ENCODE measurements at regions not wholly inside any gene's neighbourhood (a gene's known extent, or its start where the extent isn't known, plus 50 kb on each side); places are given as distances from the start of the nearest gene placed in this dataset.

GRCh38 chr2:238714038-238714528, 133.8 kb upstream of the TWIST2 start (continued):
- no peak for TF ChIP-seq REST (IDR thresholded peaks at IDR 0.05)

GRCh38 chr2:238716171-238716570, 131.7 kb upstream of the TWIST2 start:
- no peak for DNase-seq (ENCODE audit: low spot score)

More at GRCh38 chr2:238716171-238716570, 131.7 kb upstream of the TWIST2 start:
- no peak overlapping the region for H3K4me3 ChIP-seq (ENCODE audit: low read depth in 1 of 3, low read length in 3 of 3)
- no peaks in the 10 kb centered on the region for H3K9me3 ChIP-seq (ENCODE audit: control insufficient read depth in 4 of 4, low read length in 3 of 4)
- no peaks in the 10 kb centered on the region for H3K27me3 ChIP-seq (ENCODE audit: control insufficient read depth in 4 of 4, insufficient read depth in 4 of 4, low read length in 3 of 4)
- 90% methylated on average over 12 of the region's 12 CpGs for WGBS
- H3K4me1 ChIP-seq (ENCODE audit: control insufficient read depth in 4 of 4, insufficient read depth in 4 of 4, low read length in 3 of 4): no peaks in the 10 kb centered on the region
- H3K9ac ChIP-seq (ENCODE audit: low read depth in 1 of 2, low read length in 2 of 2): no peak overlapping the region
- no peak overlapping the region for H3K27ac ChIP-seq (ENCODE audit: low read depth in 1 of 2, low read length in 2 of 2)
- TF ChIP-seq HNF4G (IDR thresholded peaks at IDR 0.05): no peak
- TF ChIP-seq EGR1 (IDR thresholded peaks at IDR 0.05; ENCODE audit: low read depth in 2 of 2): no peak
- TF ChIP-seq SP1 (IDR thresholded peaks at IDR 0.05): no peak
- TF ChIP-seq FOXA1 (IDR thresholded peaks at IDR 0.05): no peak
- TF ChIP-seq NR2F2 (IDR thresholded peaks at IDR 0.05): no peak
- no peak for TF ChIP-seq REST (IDR thresholded peaks at IDR 0.05)
- TF ChIP-seq GABPA (IDR thresholded peaks at IDR 0.05 in 1 of 2, conservative IDR thresholded peaks at IDR 0.05 in 1 of 2): no peak
- no peak for TF ChIP-seq MAX (IDR thresholded peaks at IDR 0.05)
- no peak for TF ChIP-seq HNF4A (conservative IDR thresholded peaks at IDR 0.05)
- TF ChIP-seq RXRA (IDR thresholded peaks at IDR 0.05): no peak
- TF ChIP-seq TAF1 (conservative IDR thresholded peaks at IDR 0.05): no peak
- TF ChIP-seq YY1 (IDR thresholded peaks at IDR 0.05): no peak
- TF ChIP-seq ATF3 (IDR thresholded peaks at IDR 0.05): no peak
- TF ChIP-seq FOXA2 (IDR thresholded peaks at IDR 0.05): no peak
- no peak for TF ChIP-seq ZBTB33 (IDR thresholded peaks at IDR 0.05)
- no peaks in the 10 kb centered on the region for H3K36me3 ChIP-seq (ENCODE audit: control insufficient read depth in 4 of 4, insufficient read depth in 3 of 4, low read depth in 1 of 4, low read length in 3 of 4)
